Tibial nerve (tissue), 4 donors: ENCODE measurements at regions not wholly inside any gene's neighbourhood (a gene's known extent, or its start where the extent isn't known, plus 50 kb on each side); places are given as distances from the start of the nearest gene placed in this dataset.

Experiments
- DNase-seq, 2 donors: peaks; one replicate each; pipeline ENCODE4 v3.0.0-alpha.2; 2019; ENCODE audit warnings: low spot score in 2 of 2
- H3K27ac ChIP-seq, 4 donors: fragments of 200-600 bp; sonication (generic) in 3 of 4; one replicate each; pipeline ENCODE4 v1.5.1; 2017 to 2019; ENCODE audit warnings: mild to moderate bottlenecking in 1 of 4
- H3K27me3 ChIP-seq, 2 donors: fragments of 200-600 bp; sonication (generic) in 1 of 2; one replicate each; pipeline versions ENCODE4 v1.5.1 to v1.6.0; 2017 to 2019
- H3K36me3 ChIP-seq, 3 donors: fragments of 200-600 bp; sonication (generic); one replicate each; pipeline ENCODE4 v1.5.1; 2018 to 2019
- H3K4me1 ChIP-seq, 4 donors: fragments of 200-600 bp; sonication (generic) in 3 of 4; one replicate each; pipeline ENCODE4 v1.5.1; 2017 to 2019
- H3K4me3 ChIP-seq, 4 donors: fragments of 200-600 bp; sonication (generic) in 3 of 4; one replicate each; pipeline ENCODE4 v1.5.1; 2017 to 2019; ENCODE audit warnings: mild to moderate bottlenecking in 1 of 4, moderate library complexity in 1 of 4
- H3K9me3 ChIP-seq, 4 donors: fragments of 200-600 bp; sonication (generic) in 3 of 4; one replicate each; pipeline ENCODE4 v1.5.1; 2017 to 2019
- EP300 ChIP-seq, 2 donors: sonication (generic); formaldehyde crosslinking; IDR thresholded peaks; one replicate each; pipeline ENCODE4 v1.6.1; 2017; ENCODE audit warnings: antibody characterized with exemption in 2 of 2, mild to moderate bottlenecking in 1 of 2
- POLR2A ChIP-seq, 2 donors: fragments of 450-650 bp; IDR thresholded peaks; one replicate each; pipeline ENCODE4 v1.6.1; 2017; ENCODE audit warnings: antibody characterized with exemption in 2 of 2, mild to moderate bottlenecking in 2 of 2, moderate library complexity in 2 of 2
- WGBS, 2 donors: methylation state at CpG; one replicate each; pipeline ENCODE4 v1.1.5; 2018; 5-methylcytosine and 5-hydroxymethylcytosine counted together
- TF ChIP-seq, protein P1 (sequence below), 5 experiments: fragments of 200-600 bp in 3 of 5; fragments of 450-650 bp in 2 of 5; sonication (generic) in 3 of 5; IDR thresholded peaks; one replicate each; pipeline ENCODE4 v1.5.1; 2016 to 2019; ENCODE audit warnings: antibody characterized with exemption in 5 of 5, mild to moderate bottlenecking in 3 of 5, moderate library complexity in 2 of 5

DNA sequence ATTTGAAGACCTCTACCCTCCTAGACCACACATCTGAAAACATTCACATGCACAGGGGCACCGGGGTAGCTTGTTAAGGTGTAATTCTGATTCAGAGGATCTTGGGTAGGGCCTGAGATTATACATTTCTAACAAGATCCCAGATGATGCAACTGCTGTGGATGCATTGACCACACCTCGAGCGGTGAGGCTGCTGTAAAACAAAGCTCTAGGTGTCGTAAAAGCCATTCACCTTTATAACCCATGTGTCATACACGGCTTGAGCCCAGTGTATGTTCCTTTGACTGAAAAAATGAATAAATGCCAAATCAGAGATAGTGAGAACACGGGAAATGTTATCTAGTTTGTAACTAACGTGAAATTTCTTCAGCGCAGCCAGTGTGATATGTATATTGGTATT, 1578.2 kb upstream of the WWC1 start:
- no peaks in the 10 kb centered on the region for H3K36me3 ChIP-seq
- TF ChIP-seq, protein P1, sequence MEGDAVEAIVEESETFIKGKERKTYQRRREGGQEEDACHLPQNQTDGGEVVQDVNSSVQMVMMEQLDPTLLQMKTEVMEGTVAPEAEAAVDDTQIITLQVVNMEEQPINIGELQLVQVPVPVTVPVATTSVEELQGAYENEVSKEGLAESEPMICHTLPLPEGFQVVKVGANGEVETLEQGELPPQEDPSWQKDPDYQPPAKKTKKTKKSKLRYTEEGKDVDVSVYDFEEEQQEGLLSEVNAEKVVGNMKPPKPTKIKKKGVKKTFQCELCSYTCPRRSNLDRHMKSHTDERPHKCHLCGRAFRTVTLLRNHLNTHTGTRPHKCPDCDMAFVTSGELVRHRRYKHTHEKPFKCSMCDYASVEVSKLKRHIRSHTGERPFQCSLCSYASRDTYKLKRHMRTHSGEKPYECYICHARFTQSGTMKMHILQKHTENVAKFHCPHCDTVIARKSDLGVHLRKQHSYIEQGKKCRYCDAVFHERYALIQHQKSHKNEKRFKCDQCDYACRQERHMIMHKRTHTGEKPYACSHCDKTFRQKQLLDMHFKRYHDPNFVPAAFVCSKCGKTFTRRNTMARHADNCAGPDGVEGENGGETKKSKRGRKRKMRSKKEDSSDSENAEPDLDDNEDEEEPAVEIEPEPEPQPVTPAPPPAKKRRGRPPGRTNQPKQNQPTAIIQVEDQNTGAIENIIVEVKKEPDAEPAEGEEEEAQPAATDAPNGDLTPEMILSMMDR (IDR thresholded peaks at IDR 0.05) = no peak
- H3K27ac ChIP-seq = no peak overlapping the region
- peaks cover 0 to 4% (median 0%) of the 10 kb centered on the region in 4 donors for H3K9me3 ChIP-seq
- no peak for DNase-seq
- H3K4me3 ChIP-seq = no peak overlapping the region
- WGBS, 2 donors = 77 to 84% methylated on average over 8 of the region's 8 CpGs
- H3K4me1 ChIP-seq = no peaks in the 10 kb centered on the region
- H3K27me3 ChIP-seq = no peaks in the 10 kb centered on the region

DNA sequence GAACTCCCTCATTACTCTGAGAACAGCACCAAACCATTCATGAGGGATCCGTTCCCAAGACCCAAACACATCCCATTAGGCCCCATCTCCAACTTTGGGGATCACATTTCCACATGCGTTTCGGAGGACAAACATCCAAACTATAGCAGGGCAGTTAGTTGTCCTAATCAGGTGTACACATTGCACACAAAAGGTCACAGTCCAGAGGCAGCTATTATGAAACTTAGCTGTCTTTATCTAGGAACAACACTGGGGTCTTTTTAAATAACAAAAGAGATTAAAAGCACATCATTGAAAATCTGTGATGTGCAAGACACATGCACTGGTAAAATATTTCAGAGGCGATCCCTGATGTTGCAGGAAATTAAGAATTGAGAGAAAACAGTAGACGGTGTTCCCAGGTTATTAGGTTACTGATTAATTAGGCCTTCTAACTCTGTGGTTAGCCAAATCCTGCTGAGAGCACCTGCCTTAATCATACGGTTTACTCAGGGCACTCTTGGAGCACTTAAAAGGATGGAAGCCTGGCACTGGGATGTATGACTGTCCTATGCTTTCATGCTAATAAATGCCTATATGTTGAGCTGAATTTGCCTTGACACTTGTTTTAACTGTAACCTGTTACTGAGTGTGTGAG, 1574.5 kb upstream of the WWC1 start:
- no peaks in the 10 kb centered on the region for H3K4me1 ChIP-seq
- no peak overlapping the region for H3K4me3 ChIP-seq
- DNase-seq = no peak
- peaks cover 0 to 4% (median 0%) of the 10 kb centered on the region in 4 donors for H3K9me3 ChIP-seq
- no peaks in the 10 kb centered on the region for H3K36me3 ChIP-seq
- H3K27ac ChIP-seq = no peak overlapping the region
- no peaks in the 10 kb centered on the region for H3K27me3 ChIP-seq
- no peak for TF ChIP-seq POLR2A (IDR thresholded peaks at IDR 0.05)
- TF ChIP-seq, protein P1 (IDR thresholded peaks at IDR 0.05) = no peak
- no peak for TF ChIP-seq EP300 (IDR thresholded peaks at IDR 0.05)
- WGBS, 2 donors = 83 to 85% methylated on average over 6 of the region's 6 CpGs

DNA sequence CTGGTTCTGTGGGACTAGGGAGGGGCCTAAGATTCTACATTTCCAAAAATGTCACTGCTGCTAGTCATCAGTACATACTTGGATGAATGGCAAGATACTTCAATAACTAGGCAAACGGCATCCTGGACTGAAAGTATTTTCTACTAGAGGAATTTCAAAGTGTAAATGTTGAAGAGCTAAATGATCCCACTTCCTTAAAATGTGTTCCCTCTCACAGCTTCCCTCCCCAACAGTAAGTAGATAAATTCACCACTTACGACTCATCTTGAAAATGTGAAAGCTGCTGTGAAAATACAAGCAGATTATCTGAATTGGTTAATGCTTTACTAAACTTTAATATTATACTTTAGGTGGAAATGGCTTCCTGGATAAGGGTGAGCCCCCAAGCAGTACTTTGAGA, 1571.5 kb upstream of the WWC1 start:
- Histone ChIP-seq H3K27me3 (no peaks in the 10 kb centered on the region), H3K4me3 (no peak overlapping the region), H3K9me3 (peaks cover 0 to 4% (median 0%) of the 10 kb centered on the region in 4 donors), H3K27ac (no peak overlapping the region), H3K36me3 (no peaks in the 10 kb centered on the region), H3K4me1 (no peaks in the 10 kb centered on the region)
- TF ChIP-seq POLR2A (IDR thresholded peaks at IDR 0.05) (no peak), EP300 (IDR thresholded peaks at IDR 0.05) (no peak)
- TF ChIP-seq, protein P1 (IDR thresholded peaks at IDR 0.05) = no peak
- no peak for DNase-seq
- WGBS, 2 donors = 71 to 87% methylated on average over 2 of the region's 2 CpGs

DNA sequence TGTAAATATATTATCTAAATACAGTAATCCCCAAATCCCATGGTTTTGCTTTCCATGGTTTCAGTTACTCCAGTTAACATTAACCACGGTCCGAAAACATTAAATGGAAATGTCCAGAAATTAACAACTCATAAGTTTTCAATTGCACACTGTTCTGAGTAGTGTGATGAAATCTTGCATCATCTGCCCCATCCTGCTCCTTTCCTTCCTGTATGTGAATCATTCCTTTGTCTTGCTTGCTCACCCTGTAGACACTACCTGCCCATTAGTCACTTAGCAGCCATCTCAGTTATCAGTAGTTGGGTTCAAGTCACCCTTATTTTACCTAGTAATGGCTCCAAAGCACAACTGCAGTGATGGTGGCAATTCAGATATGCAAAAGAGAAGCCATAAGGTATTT, 1568.5 kb upstream of the WWC1 start:
- Histone ChIP-seq H3K27ac (no peak overlapping the region), H3K27me3 (no peaks in the 10 kb centered on the region), H3K36me3 (no peaks in the 10 kb centered on the region), H3K4me1 (no peaks in the 10 kb centered on the region), H3K4me3 (no peak overlapping the region), H3K9me3 (no peaks in the 10 kb centered on the region)
- no peak for TF ChIP-seq EP300 (IDR thresholded peaks at IDR 0.05)
- TF ChIP-seq, protein P1 (IDR thresholded peaks at IDR 0.05) = no peak
- no peak for TF ChIP-seq POLR2A (IDR thresholded peaks at IDR 0.05)
- DNase-seq = no peak
- 72 to 81% methylated on average over 2 of the region's 2 CpGs for WGBS, 2 donors

DNA sequence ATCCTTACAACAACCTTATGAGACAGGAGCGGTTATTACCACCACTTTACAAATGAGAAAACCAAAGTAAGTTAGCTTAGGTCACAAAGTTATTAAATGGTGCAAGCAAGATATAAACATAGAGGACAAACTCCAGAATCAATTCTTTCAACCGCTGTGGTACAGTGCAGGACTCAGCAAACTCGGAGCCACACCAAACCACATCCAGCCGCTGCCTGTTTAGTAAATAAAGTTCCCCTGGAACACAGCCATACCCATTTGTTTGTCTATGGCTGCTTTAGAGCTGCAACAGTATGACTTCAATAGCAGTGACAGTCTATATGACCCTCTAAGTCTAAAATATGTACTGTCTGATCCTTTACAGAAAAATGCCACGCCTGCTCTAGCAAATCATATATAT, 1567.2 kb upstream of the WWC1 start:
- H3K9me3 ChIP-seq = no peaks in the 10 kb centered on the region
- TF ChIP-seq POLR2A (IDR thresholded peaks at IDR 0.05) (no peak), EP300 (IDR thresholded peaks at IDR 0.05) (no peak)
- TF ChIP-seq, protein P1 (IDR thresholded peaks at IDR 0.05) = no peak
- WGBS, 2 donors = 82 to 83% methylated on average over 5 of the region's 5 CpGs
- H3K27ac ChIP-seq = no peak overlapping the region
- no peaks in the 10 kb centered on the region for H3K27me3 ChIP-seq
- no peaks in the 10 kb centered on the region for H3K4me1 ChIP-seq
- no peaks in the 10 kb centered on the region for H3K36me3 ChIP-seq
- no peak overlapping the region for H3K4me3 ChIP-seq
- no peak for DNase-seq
